GM13976 (cell line): ENCODE measurements at regions not wholly inside any gene's neighbourhood (a gene's known extent, or its start where the extent isn't known, plus 50 kb on each side); places are given as distances from the start of the nearest gene placed in this dataset.
"Not testable (repeated sequence)": the region's sequence is repeated elsewhere in the genome, so short reads cannot be mapped to it uniquely, and the experiment has no call there.

Source experiments
- DNase-seq: peaks from one replicate; pipeline ENCODE4 v3.0.0; 2012; ENCODE audit warnings: low spot score
- in situ Hi-C: fragments of 300-500 bp; cut with MboI; formaldehyde crosslinking; loops from one replicate; pipeline ENCODE4 v1.12.0; 2022; ENCODE audit warnings: low sequenced_read_pairs, mixed read lengths, inconsistent platforms; ENCODE audit not compliant: unreplicated experiment
- TF ChIP-seq, protein P1 (sequence below): IDR thresholded peaks from 2 replicates; pipeline ENCODE4 v1.5.1; 2012; ENCODE audit warnings: borderline replicate concordance, mild to moderate bottlenecking; ENCODE audit not compliant: insufficient read depth; ENCODE audit errors: extremely low read depth, missing control alignments, control extremely low read depth

- no peak for DNase-seq
- in situ Hi-C loops: no loop called here
- TF ChIP-seq, protein P1, sequence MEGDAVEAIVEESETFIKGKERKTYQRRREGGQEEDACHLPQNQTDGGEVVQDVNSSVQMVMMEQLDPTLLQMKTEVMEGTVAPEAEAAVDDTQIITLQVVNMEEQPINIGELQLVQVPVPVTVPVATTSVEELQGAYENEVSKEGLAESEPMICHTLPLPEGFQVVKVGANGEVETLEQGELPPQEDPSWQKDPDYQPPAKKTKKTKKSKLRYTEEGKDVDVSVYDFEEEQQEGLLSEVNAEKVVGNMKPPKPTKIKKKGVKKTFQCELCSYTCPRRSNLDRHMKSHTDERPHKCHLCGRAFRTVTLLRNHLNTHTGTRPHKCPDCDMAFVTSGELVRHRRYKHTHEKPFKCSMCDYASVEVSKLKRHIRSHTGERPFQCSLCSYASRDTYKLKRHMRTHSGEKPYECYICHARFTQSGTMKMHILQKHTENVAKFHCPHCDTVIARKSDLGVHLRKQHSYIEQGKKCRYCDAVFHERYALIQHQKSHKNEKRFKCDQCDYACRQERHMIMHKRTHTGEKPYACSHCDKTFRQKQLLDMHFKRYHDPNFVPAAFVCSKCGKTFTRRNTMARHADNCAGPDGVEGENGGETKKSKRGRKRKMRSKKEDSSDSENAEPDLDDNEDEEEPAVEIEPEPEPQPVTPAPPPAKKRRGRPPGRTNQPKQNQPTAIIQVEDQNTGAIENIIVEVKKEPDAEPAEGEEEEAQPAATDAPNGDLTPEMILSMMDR: no peak
Measured at GRCh38 chr7:109549471-109550193, 980.0 kb downstream of the DNAJB9 start.

DNA sequence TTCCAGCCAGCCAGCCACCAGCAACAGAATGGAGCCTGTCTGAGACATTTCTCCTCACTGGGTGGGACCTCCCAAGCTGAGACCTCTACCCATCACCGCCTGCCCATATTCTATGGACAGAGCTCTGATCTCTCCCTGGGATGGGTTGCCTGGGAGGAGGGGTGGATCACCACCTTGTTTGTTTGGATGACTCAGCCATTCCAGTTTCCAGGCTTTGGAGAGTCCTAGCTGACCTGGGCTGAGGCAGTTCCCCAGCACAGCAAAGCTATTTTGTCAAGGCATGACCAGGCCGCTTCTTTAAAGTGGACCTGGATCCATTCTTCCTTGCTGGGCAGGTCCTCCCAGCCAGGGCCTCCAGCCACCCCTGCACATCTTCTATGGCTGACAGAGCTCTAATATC lies 982.3 kb downstream of the DNAJB9 start:
- TF ChIP-seq, protein P1: no peak

GRCh38 chr7:109577265-109577664 lies 1007.6 kb downstream of the DNAJB9 start:
- DNase-seq: no peak
- TF ChIP-seq, protein P1: no peak
- in situ Hi-C loops: no loop called here

More for the DNA sequence above, 982.3 kb downstream of the DNAJB9 start:
- in situ Hi-C loops: no loop called here
- no peak for DNase-seq

- DNase-seq: no peak
- TF ChIP-seq, protein P1: no peak
- in situ Hi-C loops: no loop called here
Measured at GRCh38 chr7:109579901-109580300, 1010.2 kb downstream of the DNAJB9 start.

DNA sequence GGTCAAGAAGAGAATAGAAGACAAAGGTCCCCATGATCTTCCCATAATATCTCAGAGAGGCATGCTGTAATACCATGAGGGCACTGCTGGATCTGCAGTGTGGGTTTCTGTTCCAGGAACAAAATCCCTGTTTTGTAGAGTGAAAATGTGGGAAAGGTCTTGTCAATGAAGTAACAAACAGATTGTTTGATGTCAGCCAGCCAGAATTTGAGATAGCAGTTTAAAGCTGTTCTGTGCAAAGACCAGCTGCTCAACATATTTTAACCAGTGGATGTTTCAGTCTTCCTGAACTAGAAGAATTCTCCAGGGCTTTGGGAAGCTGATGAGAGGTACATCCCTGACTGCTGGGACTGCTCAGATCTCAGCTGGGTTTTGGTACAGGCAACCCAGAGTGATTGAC lies 1012.5 kb downstream of the DNAJB9 start:
- TF ChIP-seq, protein P1: no peak
- DNase-seq: no peak
- in situ Hi-C loops: no loop called here

GRCh38 chr7:109596948-109597347 lies 1027.3 kb downstream of the DNAJB9 start:
- in situ Hi-C loops, DNase-seq: not testable (repeated sequence)

DNA sequence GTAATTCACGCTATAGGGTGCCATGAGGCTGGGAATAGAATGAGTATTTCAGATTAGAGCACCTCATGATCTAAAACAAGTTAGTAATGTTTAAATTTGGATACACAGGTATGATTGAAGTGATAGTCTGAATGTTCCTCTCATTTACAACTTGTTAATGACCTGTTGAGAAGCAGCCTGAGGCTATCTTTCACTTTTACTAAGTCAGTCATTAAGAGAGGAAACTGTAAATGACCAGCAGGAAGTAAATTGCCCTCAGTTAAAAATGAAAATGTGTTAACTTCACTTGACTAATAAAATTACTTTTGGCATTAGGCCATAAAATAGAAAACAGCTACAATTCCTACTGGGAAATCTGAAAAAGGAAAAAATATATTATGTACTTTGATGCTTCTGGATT lies 1042.0 kb downstream of the DNAJB9 start:
- in situ Hi-C loops: no loop called here
- TF ChIP-seq, protein P1: no peak
- no peak for DNase-seq
